HG03432 (cell line): ENCODE measurements at regions not wholly inside any gene's neighbourhood (a gene's known extent, or its start where the extent isn't known, plus 50 kb on each side); places are given as distances from the start of the nearest gene placed in this dataset.
"Not testable (repeated sequence)": the region's sequence is repeated elsewhere in the genome, so short reads cannot be mapped to it uniquely, and the experiment has no call there.

Source experiments
- ATAC-seq: cut with Tn5 transposase; IDR thresholded peaks from one replicate; pipeline ENCODE4 v1.9.1; 2021; ENCODE audit warnings: mild to moderate bottlenecking, moderate library complexity; ENCODE audit not compliant: unreplicated experiment

DNA sequence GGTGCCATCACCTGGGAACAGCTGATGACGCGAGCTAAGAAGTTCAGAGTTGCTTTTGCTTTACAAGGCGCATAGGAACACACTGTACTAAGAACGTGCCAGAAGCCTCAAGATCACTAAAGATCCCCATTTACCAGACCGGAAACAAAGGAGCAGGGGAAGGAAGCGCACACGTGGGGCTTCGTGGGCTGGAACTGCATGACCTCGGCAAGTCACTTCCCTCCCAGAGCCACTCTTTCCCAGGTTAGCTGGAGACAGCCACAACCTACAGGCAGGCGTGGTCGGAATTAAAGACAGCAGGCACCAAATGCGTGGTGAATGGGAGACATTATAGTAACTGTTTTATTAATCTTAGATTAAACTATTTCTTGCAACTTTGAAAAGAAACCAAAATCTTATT is 154.9 kb upstream of the IQSEC1 start:
- ATAC-seq = not testable (repeated sequence)

- ATAC-seq = no peak
Measured at GRCh38 chr3:13227315-13228165, 154.3 kb upstream of the IQSEC1 start.

DNA sequence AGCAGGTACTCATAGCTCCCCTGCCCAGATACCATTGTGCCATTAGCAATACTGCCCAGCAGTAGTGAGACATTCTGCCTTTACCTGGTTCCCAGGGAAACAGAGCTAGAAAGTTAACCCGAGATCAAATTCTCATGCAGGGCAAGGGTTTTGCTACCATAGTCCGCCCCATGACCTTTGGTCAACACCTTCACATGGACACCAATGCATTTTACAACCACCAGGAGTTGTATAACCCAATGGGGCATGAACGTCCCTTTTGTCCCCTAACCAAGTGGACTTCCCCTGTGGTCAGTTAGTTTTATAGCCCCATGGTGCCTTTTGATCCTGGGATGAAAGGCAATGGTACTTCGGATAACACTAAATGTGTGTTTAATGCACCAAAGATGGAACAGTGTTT is 151.7 kb upstream of the IQSEC1 start:
- ATAC-seq = no peak

- no peak for ATAC-seq
Measured at GRCh38 chr3:13223574-13224237, 150.5 kb upstream of the IQSEC1 start.

GRCh38 chr3:13222891-13223573 is 149.8 kb upstream of the IQSEC1 start:
- ATAC-seq = no peak

DNA sequence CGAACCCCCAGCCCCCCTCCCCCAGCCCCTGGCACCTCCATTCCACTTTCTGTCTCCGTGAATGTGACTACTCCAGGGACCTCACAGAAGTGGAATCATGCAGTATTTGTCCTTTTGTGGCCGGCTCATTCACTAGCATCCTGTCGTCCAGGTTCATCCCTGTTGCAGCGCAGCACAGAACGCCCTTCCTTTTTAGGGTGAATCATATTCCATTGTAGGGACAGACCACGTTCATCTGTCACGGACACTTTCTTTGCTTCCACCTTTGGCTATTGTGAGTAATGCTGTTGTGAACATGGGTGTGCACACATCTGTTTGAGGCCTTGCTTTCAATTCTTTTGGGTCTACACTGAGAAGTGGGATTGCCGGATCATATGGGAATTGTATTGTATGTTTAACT is 148.9 kb upstream of the IQSEC1 start:
- ATAC-seq = no peak

GRCh38 chr3:13221491-13222061 is 148.3 kb upstream of the IQSEC1 start:
- ATAC-seq = no peak

DNA sequence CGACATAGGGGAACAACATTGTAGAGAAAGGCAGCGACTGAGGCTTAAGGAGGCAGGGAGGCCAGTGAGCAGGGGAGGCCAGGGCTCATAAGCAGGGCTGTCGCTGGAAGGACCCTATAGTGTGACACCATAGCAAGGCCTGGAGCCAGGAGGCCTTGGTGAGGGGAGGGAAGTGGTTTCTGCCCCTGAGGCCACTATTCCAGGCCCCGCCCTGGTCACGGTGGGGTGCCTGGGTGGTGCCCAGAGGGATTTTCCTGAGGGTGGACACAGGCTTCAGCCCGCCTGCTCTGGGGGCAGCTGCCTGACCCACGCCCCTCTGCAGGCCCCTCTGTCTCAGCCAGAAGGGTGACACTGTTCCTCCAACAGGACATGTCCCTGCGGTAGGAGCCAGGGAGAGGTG is 147.8 kb upstream of the IQSEC1 start:
- ATAC-seq = no peak

GRCh38 chr3:13219902-13220296 is 146.7 kb upstream of the IQSEC1 start:
- ATAC-seq = no peak

DNA sequence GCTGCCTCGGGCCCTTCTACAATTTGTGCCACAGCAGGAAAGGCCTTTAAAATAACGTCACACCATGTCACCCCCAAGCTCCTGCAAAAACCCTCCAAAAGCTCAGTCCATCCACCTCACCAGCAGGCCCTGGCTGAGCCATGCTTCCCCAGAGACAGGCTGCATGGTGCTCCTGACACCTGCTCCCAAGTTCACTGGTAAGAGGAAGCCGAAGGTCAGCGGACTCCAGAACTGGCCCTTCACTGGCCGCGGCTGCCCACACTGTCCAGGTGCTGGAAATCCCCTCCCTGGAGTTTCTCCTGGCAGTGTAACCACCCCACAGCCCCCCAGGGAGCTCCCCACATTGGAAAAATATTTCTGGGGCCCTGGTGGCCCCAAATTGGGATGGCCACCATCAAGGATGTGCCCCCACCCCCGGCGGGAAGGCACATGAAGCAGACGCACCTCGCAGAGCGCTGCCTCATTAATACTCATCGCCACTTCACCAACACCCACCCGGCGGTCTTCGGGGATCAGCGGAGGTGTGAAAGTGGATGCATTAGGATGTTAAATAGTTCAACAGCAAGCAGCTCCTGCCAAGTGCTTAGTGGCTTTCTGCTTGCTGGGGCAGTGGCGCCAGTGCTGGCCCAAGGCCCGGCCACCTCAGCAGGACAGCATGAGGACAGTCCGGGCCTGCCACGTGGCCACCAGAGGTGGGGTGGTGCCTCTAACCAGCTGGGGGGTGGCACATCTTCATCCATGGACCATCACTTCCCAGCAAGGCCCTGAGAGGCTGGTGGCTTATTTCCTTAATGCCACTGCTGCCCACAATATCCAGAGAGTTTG is 146.1 kb upstream of the IQSEC1 start:
- ATAC-seq = no peak

DNA sequence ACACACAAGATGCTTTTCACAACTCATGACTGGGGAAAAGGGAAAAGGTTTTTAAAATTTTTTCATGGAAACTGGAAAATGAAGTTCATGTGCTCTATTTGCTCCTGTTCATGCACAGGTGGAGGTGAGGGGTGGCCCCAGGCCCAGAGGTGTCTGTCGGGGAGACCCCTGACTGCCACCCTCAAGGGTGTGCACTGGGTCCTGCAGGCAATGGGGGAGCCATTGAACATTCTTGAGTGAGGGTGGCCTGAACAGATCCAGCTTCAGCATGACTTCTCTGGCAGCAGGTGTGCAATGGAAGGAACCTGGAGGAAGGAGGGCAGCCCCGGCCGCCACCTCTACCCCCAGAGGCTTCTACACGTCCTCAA is 145.3 kb upstream of the IQSEC1 start:
- no peak for ATAC-seq

DNA sequence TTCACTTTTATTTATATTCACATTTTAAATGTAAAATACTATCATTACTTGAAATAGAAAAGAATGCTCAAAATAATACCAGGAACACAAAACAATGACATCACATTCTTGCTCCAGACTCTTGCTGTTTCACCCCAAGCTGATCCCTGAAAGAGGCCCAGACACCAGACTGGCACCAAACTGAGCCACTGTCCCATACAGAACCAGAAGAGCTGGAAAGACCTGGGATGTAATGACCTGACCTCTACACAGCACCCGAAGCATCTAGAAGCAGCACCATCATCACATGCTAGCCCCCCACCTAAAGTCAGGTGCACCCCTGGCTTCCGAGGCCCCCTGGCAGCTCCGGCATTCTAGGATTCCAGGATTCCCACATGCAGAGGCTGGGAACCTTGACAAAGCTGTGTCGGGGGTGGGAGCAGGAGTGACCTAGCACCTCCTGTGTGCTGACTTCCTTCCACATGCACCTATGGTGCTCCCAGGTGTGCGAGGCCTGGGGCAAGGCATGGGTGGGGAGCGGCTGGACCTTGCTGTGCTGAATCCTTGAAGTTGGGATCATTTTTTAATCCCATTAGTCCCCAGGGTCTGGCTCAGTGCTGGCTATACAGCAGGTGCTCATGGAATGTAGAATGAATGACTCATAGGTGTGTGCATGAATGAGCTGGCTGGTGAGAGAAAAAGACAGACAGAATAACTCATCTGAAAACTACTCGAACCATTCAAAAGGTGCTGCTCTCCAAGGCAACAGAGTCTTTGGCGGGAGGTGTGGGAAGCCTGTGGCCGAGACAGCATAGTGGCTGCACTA is 144.7 kb upstream of the IQSEC1 start:
- ATAC-seq = no peak

- ATAC-seq = no peak
Measured at GRCh38 chr3:13217253-13217652, 144.0 kb upstream of the IQSEC1 start.

DNA sequence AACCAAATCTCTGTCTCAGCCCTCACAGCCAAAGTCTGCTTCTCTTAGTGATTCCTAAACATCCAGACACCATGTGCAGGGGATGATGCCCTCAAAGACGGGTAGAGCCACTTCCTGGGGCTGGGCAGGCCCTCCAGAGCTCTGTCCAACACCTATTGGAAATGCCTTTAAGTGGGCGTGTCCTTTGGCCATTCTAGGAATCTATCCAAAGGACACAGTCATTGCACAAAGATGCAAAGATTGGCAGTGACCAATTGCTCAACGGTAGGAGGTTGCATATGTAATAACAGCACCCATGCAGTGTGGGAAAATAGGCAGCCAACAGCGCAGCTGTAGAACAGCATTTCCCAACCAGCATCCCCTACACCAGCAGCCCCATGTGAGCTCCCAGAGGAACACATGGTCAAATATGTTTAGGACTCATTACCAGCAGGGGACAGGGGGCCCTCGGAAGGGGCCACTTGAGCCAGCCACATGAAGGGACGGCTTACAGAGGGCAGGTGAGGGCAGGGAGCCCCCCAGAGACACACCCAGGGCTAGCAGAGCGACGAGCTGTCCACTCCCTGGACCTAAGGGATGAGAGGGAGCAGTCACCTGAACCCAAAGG is 142.8 kb upstream of the IQSEC1 start:
- no peak for ATAC-seq

- no peak for ATAC-seq
Measured at GRCh38 chr3:13214847-13215472, 141.7 kb upstream of the IQSEC1 start.

GRCh38 chr3:13213911-13214846 is 140.9 kb upstream of the IQSEC1 start:
- ATAC-seq = no peak

DNA sequence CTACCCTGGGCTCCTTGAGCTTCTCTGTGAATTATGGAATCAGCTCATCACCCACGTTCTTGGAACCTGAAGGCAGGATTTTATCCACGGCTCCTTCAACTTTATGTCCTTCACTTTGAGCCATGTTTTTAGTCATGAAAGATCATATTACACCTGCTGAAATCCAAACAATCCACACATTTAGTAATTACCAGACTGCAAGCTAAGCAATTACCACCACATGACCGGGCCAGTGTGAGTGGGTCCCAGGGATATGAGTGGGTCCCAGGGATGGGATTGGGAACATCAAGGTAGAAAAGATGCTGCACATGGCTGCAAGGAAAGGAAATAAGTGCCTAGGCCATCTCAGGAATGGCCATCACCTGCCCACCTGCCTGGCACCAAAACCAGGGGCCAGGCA is 140.3 kb upstream of the IQSEC1 start:
- ATAC-seq = no peak

- no peak for ATAC-seq
Measured at GRCh38 chr3:13211605-13212210, 138.5 kb upstream of the IQSEC1 start.
